Spinal cord (tissue), 9 donors: ENCODE measurements at regions not wholly inside any gene's neighbourhood (a gene's known extent, or its start where the extent isn't known, plus 50 kb on each side); places are given as distances from the start of the nearest gene placed in this dataset.

Experiments used
- DNase-seq, 6 donors: peaks; one replicate each; pipeline versions ENCODE4 v3.0.0 to v3.0.0-alpha.2; 2013 to 2015; ENCODE audit warnings: low spot score in 6 of 6, low read depth in 4 of 6
- H3K27ac ChIP-seq: one replicate; pipeline ENCODE4 v1.5.1; 2013; ENCODE audit warnings: low read depth, low read length, control low read depth
- H3K27me3 ChIP-seq: one replicate; pipeline ENCODE4 v1.6.1; 2013; ENCODE audit warnings: low read length; ENCODE audit not compliant: control insufficient read depth, insufficient read depth
- H3K36me3 ChIP-seq: one replicate; pipeline ENCODE4 v1.6.1; 2013; ENCODE audit warnings: low read length; ENCODE audit not compliant: control insufficient read depth, insufficient read depth
- H3K4me1 ChIP-seq: one replicate; pipeline ENCODE4 v1.6.1; 2013; ENCODE audit warnings: low read length; ENCODE audit not compliant: control insufficient read depth, insufficient read depth
- H3K4me3 ChIP-seq: one replicate; pipeline ENCODE4 v1.5.1; 2013; ENCODE audit warnings: low read depth, low read length, control low read depth
- H3K9me3 ChIP-seq: one replicate; pipeline ENCODE4 v1.6.1; 2013; ENCODE audit warnings: low read length; ENCODE audit not compliant: control insufficient read depth, insufficient read depth
- WGBS: methylation state at CpG from one replicate; pipeline ENCODE4 v1.1.5; 2013; ENCODE audit warnings: missing lambda C conversion rate; ENCODE audit not compliant: insufficient coverage; 5-methylcytosine and 5-hydroxymethylcytosine counted together
- donor health status: healthy.

DNA sequence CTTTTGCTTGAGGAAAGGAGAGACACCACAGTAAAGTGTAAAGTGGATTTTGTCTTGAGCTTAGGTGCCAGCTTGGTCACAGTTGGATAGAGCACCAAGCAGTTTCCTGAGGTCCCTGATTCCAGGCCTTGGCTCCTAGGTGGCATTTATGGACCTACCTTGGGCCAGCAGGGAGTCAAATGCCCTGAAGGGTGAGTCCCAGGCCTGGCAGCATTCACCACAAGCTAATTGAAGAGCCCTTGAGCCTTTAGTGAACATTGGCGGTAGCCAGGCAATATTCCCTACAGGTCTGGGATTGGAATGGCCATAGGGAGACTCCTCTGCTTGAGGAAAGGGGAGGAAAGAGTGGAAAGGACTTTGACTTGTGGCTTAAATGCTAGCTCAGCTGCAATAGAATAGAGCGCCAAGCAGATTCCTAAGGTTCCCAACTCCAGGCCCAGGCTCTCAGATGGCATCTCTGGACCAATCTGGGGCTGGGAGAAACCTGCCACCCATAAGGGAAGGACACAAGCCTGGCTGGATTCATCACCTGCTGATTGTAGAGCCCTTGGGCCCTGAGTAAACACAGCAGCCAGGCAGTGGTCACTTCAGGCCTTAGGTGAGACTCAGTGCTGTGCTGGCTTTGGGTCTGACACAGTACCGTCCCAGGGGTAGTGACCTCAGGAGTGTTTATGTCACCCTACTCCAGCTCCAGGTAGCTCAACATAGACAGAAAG lies 137.5 kb upstream of the OTOS start:
- H3K27ac ChIP-seq: no peak overlapping the region
- no peaks in the 10 kb centered on the region for H3K36me3 ChIP-seq
- 42% methylated on average over 2 of the region's 3 CpGs for WGBS
- H3K9me3 ChIP-seq: no peaks in the 10 kb centered on the region
- no peaks in the 10 kb centered on the region for H3K27me3 ChIP-seq
- no peak for DNase-seq
- no peak overlapping the region for H3K4me3 ChIP-seq
- no peaks in the 10 kb centered on the region for H3K4me1 ChIP-seq

DNA sequence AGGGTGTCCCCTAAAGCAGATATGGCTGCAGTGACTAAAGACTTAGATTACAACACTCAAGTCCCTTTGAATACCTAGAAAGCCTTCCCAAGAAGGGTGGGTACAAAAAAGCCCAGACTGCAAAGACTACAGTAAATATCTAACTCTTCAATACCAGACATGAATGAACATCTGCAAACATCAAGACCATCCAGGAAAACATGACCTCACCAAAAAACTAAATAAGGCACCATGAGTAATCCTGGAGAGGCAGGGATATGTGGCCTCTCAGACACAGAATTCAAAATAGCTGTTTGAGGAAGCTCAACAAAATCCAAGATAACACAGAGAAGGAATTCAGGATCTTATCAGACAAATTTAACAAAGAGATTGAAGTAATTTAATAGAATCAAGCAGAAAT lies 138.2 kb upstream of the OTOS start:
- DNase-seq: no peak
- Histone ChIP-seq H3K9me3 (peaks cover 1% of the 10 kb centered on the region), H3K36me3 (no peaks in the 10 kb centered on the region)

GRCh38 chr2:240280621-240281020 lies 140.2 kb upstream of the OTOS start:
- Histone ChIP-seq H3K4me3 (no peak overlapping the region), H3K36me3 (no peaks in the 10 kb centered on the region), H3K4me1 (no peaks in the 10 kb centered on the region), H3K9me3 (peaks cover 1% of the 10 kb centered on the region), H3K27me3 (no peaks in the 10 kb centered on the region), H3K27ac (no peak overlapping the region)
- WGBS: 69% methylated on average over 2 of the region's 2 CpGs
- DNase-seq: no peak

More for the DNA sequence above, 138.2 kb upstream of the OTOS start:
- no peak overlapping the region for H3K4me3 ChIP-seq
- H3K27ac ChIP-seq: no peak overlapping the region
- no peaks in the 10 kb centered on the region for H3K4me1 ChIP-seq
- H3K27me3 ChIP-seq: no peaks in the 10 kb centered on the region

DNA sequence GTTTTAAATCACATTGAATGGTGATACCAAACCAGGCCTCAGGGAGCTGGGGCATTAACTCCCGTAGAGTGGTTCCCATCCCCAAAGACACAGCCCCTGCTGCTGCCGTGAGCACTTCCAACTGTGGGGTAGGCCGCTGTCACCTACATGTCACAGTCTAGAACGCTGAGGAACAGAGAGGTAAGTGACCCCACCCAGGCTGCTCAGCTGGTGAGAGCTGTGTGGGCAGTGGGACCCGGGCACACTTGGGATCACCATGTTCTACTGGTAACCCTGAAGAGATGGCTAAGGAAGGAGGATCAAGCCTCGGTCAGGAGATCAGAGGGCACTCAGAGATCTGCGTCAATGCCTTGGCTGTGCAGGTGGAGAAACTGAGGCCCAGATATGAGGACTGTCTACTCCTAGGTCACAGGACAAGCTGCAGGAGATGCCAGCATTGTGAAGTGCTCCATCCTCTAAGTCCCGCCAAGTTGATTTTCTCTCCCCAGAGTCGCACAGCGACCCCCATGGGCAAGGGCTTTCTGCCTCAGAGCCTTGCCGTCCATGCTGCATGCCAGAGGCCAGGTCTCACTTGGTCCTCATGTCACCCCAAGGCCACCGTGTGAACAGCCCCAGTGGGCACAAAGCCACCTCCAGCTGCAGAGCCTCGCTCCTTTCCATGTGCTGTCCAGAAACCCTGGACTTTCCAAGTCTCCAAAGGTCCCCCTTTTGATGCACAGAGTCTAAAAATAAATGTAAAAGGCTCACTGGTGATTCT lies 144.2 kb upstream of the OTOS start:
- Histone ChIP-seq H3K36me3 (no peaks in the 10 kb centered on the region), H3K9me3 (peaks cover 1% of the 10 kb centered on the region), H3K4me3 (no peak overlapping the region), H3K27me3 (no peaks in the 10 kb centered on the region), H3K27ac (no peak overlapping the region), H3K4me1 (peaks cover 19% of the 10 kb centered on the region)
- WGBS: 91% methylated on average over 11 of the region's 13 CpGs
- DNase-seq: no peak

DNA sequence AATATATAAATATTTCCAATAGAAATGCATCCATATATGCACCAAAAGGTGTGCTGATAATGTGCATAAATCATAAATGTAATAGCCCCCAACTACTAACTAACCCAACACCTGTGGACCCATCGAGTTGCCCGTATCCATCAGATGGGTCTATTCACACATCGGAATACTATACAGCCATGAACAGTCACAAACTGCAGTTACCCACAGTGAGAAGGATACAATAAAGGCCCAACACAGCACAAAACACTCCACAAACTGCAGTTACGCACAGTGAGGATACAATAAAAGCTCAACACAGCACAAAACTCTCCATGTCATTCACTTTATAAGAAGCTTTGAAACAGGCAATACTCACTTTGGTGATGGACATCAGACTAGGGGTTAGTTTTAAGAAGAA lies 145.3 kb upstream of the OTOS start:
- Histone ChIP-seq H3K36me3 (no peaks in the 10 kb centered on the region), H3K4me3 (no peak overlapping the region), H3K27me3 (no peaks in the 10 kb centered on the region), H3K9me3 (peaks cover 1% of the 10 kb centered on the region), H3K27ac (no peak overlapping the region), H3K4me1 (peaks cover 26% of the 10 kb centered on the region)
- 79% methylated on average over 2 of the region's 4 CpGs for WGBS
- no peak for DNase-seq

GRCh38 chr2:240286596-240286995 lies 146.1 kb upstream of the OTOS start:
- Histone ChIP-seq H3K4me3 (no peak overlapping the region), H3K27ac (no peak overlapping the region)
- 36% methylated on average over 5 of the region's 6 CpGs for WGBS

DNA sequence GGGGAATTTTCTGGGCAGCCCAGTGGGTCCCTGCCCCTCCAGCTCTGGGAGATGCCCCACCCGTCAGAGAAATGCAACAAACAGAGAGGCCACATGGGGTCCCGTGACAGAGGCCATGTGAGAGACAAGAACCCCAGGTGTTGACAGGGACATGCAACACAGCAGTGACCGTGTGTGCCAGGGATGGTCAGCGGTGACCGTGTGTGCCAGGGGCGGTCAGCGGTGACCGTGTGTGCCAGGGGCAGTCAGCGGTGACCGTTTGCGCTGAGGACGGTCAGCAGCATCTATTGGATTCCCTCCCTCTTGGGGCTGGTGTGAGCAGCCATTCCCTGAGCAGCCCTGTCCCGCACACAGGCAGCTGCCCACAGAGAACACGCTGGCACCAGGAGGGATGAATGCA lies 146.6 kb upstream of the OTOS start:
- Histone ChIP-seq H3K36me3 (no peaks in the 10 kb centered on the region), H3K4me3 (no peak overlapping the region), H3K27ac (no peak overlapping the region), H3K27me3 (no peaks in the 10 kb centered on the region), H3K4me1 (peaks cover 28% of the 10 kb centered on the region), H3K9me3 (peaks cover 1% of the 10 kb centered on the region)
- no peak for DNase-seq
- WGBS: 63% methylated on average over 14 of the region's 14 CpGs

More at GRCh38 chr2:240286596-240286995, 146.1 kb upstream of the OTOS start:
- Histone ChIP-seq H3K27me3 (no peaks in the 10 kb centered on the region), H3K4me1 (peaks cover 26% of the 10 kb centered on the region), H3K9me3 (peaks cover 1% of the 10 kb centered on the region), H3K36me3 (no peaks in the 10 kb centered on the region)
- DNase-seq: peak in 1 of 6 donors; percentile 62

- no peaks in the 10 kb centered on the region for H3K36me3 ChIP-seq
- H3K4me3 ChIP-seq: no peak overlapping the region
- H3K27me3 ChIP-seq: no peaks in the 10 kb centered on the region
- peaks cover 1% of the 10 kb centered on the region for H3K9me3 ChIP-seq
- no peak for DNase-seq
- peaks cover 34% of the 10 kb centered on the region for H3K4me1 ChIP-seq
- 76% methylated on average over 11 of the region's 11 CpGs for WGBS
- H3K27ac ChIP-seq: no peak overlapping the region
Observed at GRCh38 chr2:240287496-240288086, 147.1 kb upstream of the OTOS start.

- peaks cover 39% of the 10 kb centered on the region for H3K4me1 ChIP-seq
- 84% methylated on average over 7 of the region's 7 CpGs for WGBS
Observed at GRCh38 chr2:240288087-240288521, 147.4 kb upstream of the GPC1 start.

More at GRCh38 chr2:240288087-240288521, 147.4 kb upstream of the GPC1 start:
- DNase-seq: no peak
- Histone ChIP-seq H3K27me3 (no peaks in the 10 kb centered on the region), H3K36me3 (no peaks in the 10 kb centered on the region), H3K4me3 (no peak overlapping the region), H3K9me3 (peaks cover 1% of the 10 kb centered on the region), H3K27ac (no peak overlapping the region)
